ENCODE measurements at regions not wholly inside any gene's neighbourhood (a gene's known extent, or its start where the extent isn't known, plus 50 kb on each side); places are given as distances from the start of the nearest gene placed in this dataset.

- no peak for TF ChIP-seq CTCF (IDR thresholded peaks at IDR 0.05)
- TF ChIP-seq POLR2A (IDR thresholded peaks at IDR 0.05), result no peak
These were observed 84.3 kb upstream of the MAP4K4 start for GRCh38 chr2:101613056-101613704.
